ENCODE measurements at regions not wholly inside any gene's neighbourhood (a gene's known extent, or its start where the extent isn't known, plus 50 kb on each side); places are given as distances from the start of the nearest gene placed in this dataset.

- BruUV-seq (replicated peaks) = no TSS peak
- Histone ChIP-seq H2AFZ (ENCODE audit: low read depth, low read length) (no peak overlapping the region), H3K4me2 (ENCODE audit: insufficient read depth, low read length) (no peak overlapping the region), H3K9me3 (replicated peaks; ENCODE audit: control insufficient read depth, insufficient read depth, low read length) (no peaks in the 10 kb centered on the region), H3K9ac (replicated peaks; ENCODE audit: extremely low read depth, insufficient read depth, low read length) (no peak overlapping the region), H3K27ac (ENCODE audit: insufficient read depth, low read depth, low read length) (no peak overlapping the region), H3K4me3 (replicated peaks in 1 of 3; ENCODE audit: insufficient read depth in 1 of 3, low read depth in 1 of 3, low read length in 3 of 3) (no peak overlapping the region), H3K36me3 (ENCODE audit: control insufficient read depth in 2 of 2, extremely low read depth in 1 of 2, insufficient read depth in 2 of 2, low read length in 2 of 2) (no peaks in the 10 kb centered on the region), H3K4me1 (ENCODE audit: control insufficient read depth, extremely low read depth, insufficient read depth, low read length) (no peaks in the 10 kb centered on the region), H3K79me2 (ENCODE audit: control insufficient read depth, insufficient read depth, low read length) (no peaks in the 10 kb centered on the region), H3K27me3 (ENCODE audit: control insufficient read depth in 2 of 2, insufficient read depth in 2 of 2, low read length in 2 of 2) (peaks cover 2% of the 10 kb centered on the region in 2 experiments), H3K9me1 (replicated peaks; ENCODE audit: control insufficient read depth, extremely low read depth, insufficient read depth, low read length) (no peaks in the 10 kb centered on the region), H4K20me1 (replicated peaks; ENCODE audit: control insufficient read depth, extremely low read depth, insufficient read depth, low read length) (no peaks in the 10 kb centered on the region)
- dilution Hi-C loops (cut with MboI; ENCODE audit: extremely low pct_ligation_motif_present, low sequenced_read_pairs) (no loop called here), intact Hi-C loops (cut with micrococcal nuclease) (no loop called here)
- ChIA-PET POLR2A (no interaction called here), CTCF (no interaction called here)
- TF ChIP-seq POLR2A (IDR thresholded peaks at IDR 0.05; ENCODE audit: low read depth, low read length) = no peak
- no peak for TF ChIP-seq FOS (IDR thresholded peaks at IDR 0.05; ENCODE audit: borderline replicate concordance, insufficient read depth, low read length)
- no peak for TF ChIP-seq GATA2 (IDR thresholded peaks at IDR 0.05; ENCODE audit: insufficient read depth, insufficient read length, low read depth, low read length)
- TF ChIP-seq MAX (IDR thresholded peaks at IDR 0.05; ENCODE audit: insufficient read depth, insufficient read length) = no peak
- no peak for TF ChIP-seq EZH2 (IDR thresholded peaks at IDR 0.05; ENCODE audit: borderline replicate concordance, low read depth, low read length, severe bottlenecking)
- TF ChIP-seq CTCF (IDR thresholded peaks at IDR 0.05; ENCODE audit: extremely low read depth in 1 of 2, insufficient read depth in 1 of 2, low read depth in 1 of 2, low read length in 2 of 2) = no peak
- TF ChIP-seq JUN (IDR thresholded peaks at IDR 0.05; ENCODE audit: borderline replicate concordance, insufficient read depth, insufficient read length, low read depth) = no peak
- no peak for TF ChIP-seq POLR2AphosphoS5 (IDR thresholded peaks at IDR 0.05; ENCODE audit: insufficient read depth, low read depth, low read length)
- no peak for TF ChIP-seq MYC (IDR thresholded peaks at IDR 0.05; ENCODE audit: low read depth, low read length)
- FAIRE-seq (no peak), DNase-seq (ENCODE audit: low read depth, low spot score) (no peak)
Measured at GRCh38 chr16:86133847-86134375, 234.9 kb downstream of the IRF8 start.

Measured in endothelial cell of umbilical vein (primary cell).